Neuronal stem cell (in vitro differentiated cells): ENCODE measurements at regions not wholly inside any gene's neighbourhood (a gene's known extent, or its start where the extent isn't known, plus 50 kb on each side); places are given as distances from the start of the nearest gene placed in this dataset.
"Not testable (repeated sequence)": the region's sequence is repeated elsewhere in the genome, so short reads cannot be mapped to it uniquely, and the experiment has no call there.

Experiments used
- DNase-seq: peaks from one replicate; pipeline ENCODE4 v3.0.0-alpha.2; 2013; ENCODE audit warnings: low spot score
- H2AFZ ChIP-seq: one replicate; pipeline ENCODE4 v1.6.1; 2013; ENCODE audit warnings: mild to moderate bottlenecking, low read length, inconsistent platforms
- H2AK5ac ChIP-seq: 2 replicates; pipeline ENCODE4 v1.6.1; 2013; ENCODE audit warnings: low read depth, mild to moderate bottlenecking, inconsistent platforms, low read length, moderate library complexity, mixed read lengths
- H2BK120ac ChIP-seq: 2 replicates; pipeline ENCODE4 v1.6.1; 2013; ENCODE audit warnings: low read depth, mild to moderate bottlenecking, inconsistent platforms, low read length, moderate library complexity, mixed read lengths
- H2BK12ac ChIP-seq: one replicate; pipeline ENCODE4 v1.6.1; 2013; ENCODE audit warnings: low read length, inconsistent platforms
- H2BK15ac ChIP-seq: 2 replicates; pipeline ENCODE4 v1.6.1; 2013; ENCODE audit warnings: mild to moderate bottlenecking, low read length, inconsistent platforms, mixed read lengths
- H2BK5ac ChIP-seq: one replicate; pipeline ENCODE4 v1.6.1; 2013; ENCODE audit warnings: inconsistent platforms, mild to moderate bottlenecking, low read length, moderate library complexity
- H3K14ac ChIP-seq: one replicate; pipeline ENCODE4 v1.6.1; 2013; ENCODE audit warnings: low read length, inconsistent platforms
- H3K18ac ChIP-seq: 2 replicates; pipeline ENCODE4 v1.6.1; 2013; ENCODE audit warnings: low read length, inconsistent platforms
- H3K23ac ChIP-seq: 2 replicates; pipeline ENCODE4 v1.6.1; 2013; ENCODE audit warnings: low read depth, mild to moderate bottlenecking, mixed read lengths, low read length, inconsistent platforms; ENCODE audit not compliant: poor library complexity
- H3K27ac ChIP-seq: replicated peaks from 3 replicates; pipeline ENCODE4 v1.5.1; 2013; ENCODE audit warnings: low read length, inconsistent platforms
- H3K27me3 ChIP-seq, 3 experiments: 2 replicates each; pipeline ENCODE4 v1.6.1; 2013; ENCODE audit warnings: low read length in 3 of 3, mild to moderate bottlenecking in 2 of 3, inconsistent platforms in 1 of 3, low read depth in 1 of 3, mixed read lengths in 1 of 3, moderate library complexity in 1 of 3; ENCODE audit not compliant: control insufficient read depth in 3 of 3, insufficient read depth in 3 of 3
- H3K36me3 ChIP-seq, 2 donors: replicated peaks in 1 of 2; 2 replicates each; pipeline ENCODE4 v1.6.1; 2013; ENCODE audit warnings: low read length in 2 of 2; ENCODE audit not compliant: control insufficient read depth in 2 of 2, insufficient read depth in 2 of 2
- H3K4ac ChIP-seq: 2 replicates; pipeline ENCODE4 v1.6.1; 2013; ENCODE audit warnings: inconsistent platforms, mild to moderate bottlenecking, low read length, moderate library complexity
- H3K4me1 ChIP-seq, 2 donors: 1 replicate in 1 of 2; 2 replicates in 1 of 2; pipeline ENCODE4 v1.6.1; 2013; ENCODE audit warnings: low read length in 2 of 2, low read depth in 1 of 2; ENCODE audit not compliant: control insufficient read depth in 2 of 2, insufficient read depth in 1 of 2
- H3K4me2 ChIP-seq: one replicate; pipeline ENCODE4 v1.6.1; 2013; ENCODE audit warnings: mild to moderate bottlenecking, low read length, inconsistent platforms; ENCODE audit not compliant: insufficient read depth, poor library complexity, severe bottlenecking
- H3K4me3 ChIP-seq, 2 donors: 2 replicates each; pipeline ENCODE4 v1.5.1; 2013; ENCODE audit warnings: low read length in 2 of 2, mild to moderate bottlenecking in 2 of 2, inconsistent platforms in 1 of 2, moderate library complexity in 1 of 2
- H3K79me1 ChIP-seq: one replicate; pipeline ENCODE4 v1.6.1; 2013; ENCODE audit warnings: low read depth, mild to moderate bottlenecking, inconsistent platforms, low read length, moderate library complexity
- H3K9ac ChIP-seq: one replicate; pipeline ENCODE4 v1.6.1; 2013; ENCODE audit warnings: mild to moderate bottlenecking, low read depth, low read length, inconsistent platforms; ENCODE audit not compliant: poor library complexity
- H3K9me3 ChIP-seq, 2 donors: replicated peaks in 1 of 2; 2 replicates each; pipeline versions ENCODE3 to v1.6.1; 2013; ENCODE audit warnings: low read length in 2 of 2, mild to moderate bottlenecking in 2 of 2, inconsistent platforms in 1 of 2, low read depth in 1 of 2, mixed read lengths in 1 of 2, moderate library complexity in 1 of 2; ENCODE audit not compliant: control insufficient read depth in 2 of 2, insufficient read depth in 1 of 2
- H4K8ac ChIP-seq: one replicate; pipeline ENCODE4 v1.6.1; 2013; ENCODE audit warnings: low read depth, mild to moderate bottlenecking, inconsistent platforms, low read length, moderate library complexity
- H4K91ac ChIP-seq: one replicate; pipeline ENCODE4 v1.6.1; 2013; ENCODE audit warnings: low read length, low read depth, mild to moderate bottlenecking, inconsistent platforms; ENCODE audit not compliant: poor library complexity
- WGBS, 2 donors: extraction: QIAGEN DNeasy Blood & Tissue Kit; methylation state at CpG; one replicate each; pipeline ENCODE4 v1.1.7; 2013; ENCODE audit warnings: missing lambda C conversion rate in 2 of 2, mixed read lengths in 1 of 2; ENCODE audit not compliant: insufficient read length in 2 of 2, insufficient replicate concordance in 1 of 2; ENCODE audit errors: extremely low coverage in 2 of 2; 5-methylcytosine and 5-hydroxymethylcytosine counted together

- DNase-seq, result no peak
- no peak overlapping the region for H3K4me3 ChIP-seq
- no CpG with 5 or more reads among the region's 1 CpG for WGBS, 2 donors
These were observed 1920.6 kb downstream of the ARAP2 start for GRCh38 chr4:34323549-34324320.

GRCh38 chr4:34328939-34329338 lies 1915.4 kb downstream of the ARAP2 start:
- H3K23ac ChIP-seq, result no peak overlapping the region
- H3K4me1 ChIP-seq, result no peaks in the 10 kb centered on the region
- no peak overlapping the region for H2BK12ac ChIP-seq
- no peak for DNase-seq
- H3K4me2 ChIP-seq, result no peak overlapping the region
- H3K9ac ChIP-seq, result no peak overlapping the region
- no peak overlapping the region for H4K91ac ChIP-seq
- H3K27ac ChIP-seq, result no peak overlapping the region
- H2BK5ac ChIP-seq, result no peak overlapping the region
- H2BK15ac ChIP-seq, result no peak overlapping the region
- H3K4me3 ChIP-seq, result no peak overlapping the region
- H3K18ac ChIP-seq, result no peak overlapping the region
- no peaks in the 10 kb centered on the region for H3K27me3 ChIP-seq
- H3K14ac ChIP-seq, result no peak overlapping the region
- no peak overlapping the region for H2AK5ac ChIP-seq
- H2BK120ac ChIP-seq, result no peak overlapping the region
- H2AFZ ChIP-seq, result no peak overlapping the region
- H4K8ac ChIP-seq, result no peak overlapping the region
- H3K9me3 ChIP-seq, result no peaks in the 10 kb centered on the region
- H3K79me1 ChIP-seq, result no peaks in the 10 kb centered on the region
- no CpG with 5 or more reads among the region's 1 CpG for WGBS, 2 donors
- no peak overlapping the region for H3K4ac ChIP-seq
- H3K36me3 ChIP-seq, result no peaks in the 10 kb centered on the region

More at GRCh38 chr4:34323549-34324320, 1920.6 kb downstream of the ARAP2 start:
- Histone ChIP-seq H3K36me3 (no peaks in the 10 kb centered on the region), H2BK120ac (no peak overlapping the region), H3K14ac (no peak overlapping the region), H3K4me2 (no peak overlapping the region), H3K9ac (no peak overlapping the region), H3K23ac (no peak overlapping the region), H3K27ac (no peak overlapping the region), H2AK5ac (no peak overlapping the region), H3K27me3 (no peaks in the 10 kb centered on the region), H3K18ac (no peak overlapping the region), H2AFZ (no peak overlapping the region), H3K4ac (no peak overlapping the region), H3K79me1 (no peaks in the 10 kb centered on the region), H4K91ac (no peak overlapping the region), H2BK5ac (no peak overlapping the region), H3K9me3 (no peaks in the 10 kb centered on the region), H3K4me1 (no peaks in the 10 kb centered on the region), H4K8ac (no peak overlapping the region), H2BK12ac (no peak overlapping the region), H2BK15ac (no peak overlapping the region)

GRCh38 chr4:34335156-34335555 lies 1909.2 kb downstream of the ARAP2 start:
- H3K4me3 ChIP-seq, H3K4me1 ChIP-seq, H3K9me3 ChIP-seq, H3K27me3 ChIP-seq, DNase-seq, H2BK15ac ChIP-seq, H3K9ac ChIP-seq, H2BK5ac ChIP-seq, H3K23ac ChIP-seq, H3K79me1 ChIP-seq, H2BK12ac ChIP-seq, H2AK5ac ChIP-seq, H3K27ac ChIP-seq, H3K18ac ChIP-seq, H4K91ac ChIP-seq, H3K4ac ChIP-seq, H3K36me3 ChIP-seq, H2BK120ac ChIP-seq, H4K8ac ChIP-seq, H3K4me2 ChIP-seq, H3K14ac ChIP-seq, H2AFZ ChIP-seq: not testable (repeated sequence)
- no CpG with 5 or more reads among the region's 13 CpGs for WGBS, 2 donors

GRCh38 chr4:34335556-34335955 lies 1908.8 kb downstream of the ARAP2 start:
- not testable (repeated sequence) for H3K79me1 ChIP-seq, H2AFZ ChIP-seq, H2BK120ac ChIP-seq, H3K4me1 ChIP-seq, H3K27me3 ChIP-seq, H4K8ac ChIP-seq, H3K14ac ChIP-seq, H2AK5ac ChIP-seq, H3K23ac ChIP-seq, H3K9me3 ChIP-seq, H3K36me3 ChIP-seq, H3K27ac ChIP-seq, DNase-seq, H3K9ac ChIP-seq, H3K18ac ChIP-seq, H4K91ac ChIP-seq, H2BK5ac ChIP-seq, H3K4me2 ChIP-seq, H2BK15ac ChIP-seq, H2BK12ac ChIP-seq, H3K4ac ChIP-seq, H3K4me3 ChIP-seq
- WGBS, 2 donors, result no CpG with 5 or more reads among the region's 22 CpGs
